Embryonic facial prominence (tissue), 1 donor: ENCODE measurements at regions not wholly inside any gene's neighbourhood (a gene's known extent, or its start where the extent isn't known, plus 50 kb on each side); places are given as distances from the start of the nearest gene placed in this dataset.
A peak's percentile ranks its signal among the peaks of the same experiment; 100 is the strongest.

ENCODE experiments used
- DNase-seq: peaks from one replicate; pipeline ENCODE4 v3.0.0-alpha.2; 2016; ENCODE audit errors: extremely low spot score

GRCh38 chr1:191977874-191978506, 180.3 kb upstream of the RGS18 start:
- no peak for DNase-seq

DNA sequence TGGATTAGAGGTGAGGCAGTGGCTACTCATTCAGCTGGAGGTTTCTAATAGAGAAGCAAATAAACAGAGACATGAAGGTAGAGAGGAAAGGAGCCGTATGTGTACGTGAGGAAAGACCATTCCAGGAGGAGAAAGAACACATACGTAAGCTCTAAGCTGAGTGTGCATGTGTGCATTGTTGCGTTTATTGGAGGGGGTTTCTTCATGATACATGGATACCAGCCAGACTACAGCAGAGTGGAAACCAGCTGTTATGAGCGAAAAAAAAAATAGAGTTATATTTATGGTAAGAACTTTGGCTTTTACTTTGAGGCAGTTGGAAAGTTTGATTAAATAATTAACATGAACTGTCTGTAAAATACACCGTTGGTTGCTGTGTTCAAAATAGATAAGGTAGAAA, 173.4 kb upstream of the RGS18 start:
- no peak for DNase-seq

DNA sequence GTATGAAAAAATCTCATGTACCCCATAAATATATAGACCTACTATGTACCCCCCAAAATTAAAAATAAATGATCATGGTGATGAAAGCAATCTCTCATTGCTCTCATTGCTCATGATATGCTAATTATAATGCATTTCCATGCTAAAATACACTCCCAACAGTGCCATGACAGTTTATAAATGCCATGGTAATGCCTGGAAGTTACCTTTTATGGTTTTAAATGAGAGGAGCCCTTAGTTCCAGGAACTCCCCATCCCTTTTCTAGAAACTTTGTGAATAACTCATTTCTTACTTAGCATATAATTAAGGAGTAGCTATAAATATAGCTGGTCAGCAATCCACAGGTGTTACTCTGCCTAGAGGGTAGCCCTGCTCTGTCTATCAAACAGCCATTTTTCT, 166.1 kb upstream of the RGS18 start:
- no peak for DNase-seq

- no peak for DNase-seq
Measured at GRCh38 chr1:191993549-191993948, 164.7 kb upstream of the RGS18 start.

- DNase-seq = no peak
Measured at GRCh38 chr1:192002063-192002462, 156.2 kb upstream of the RGS18 start.

- no peak for DNase-seq
Measured at GRCh38 chr1:192003295-192004077, 154.8 kb upstream of the RGS18 start.

DNA sequence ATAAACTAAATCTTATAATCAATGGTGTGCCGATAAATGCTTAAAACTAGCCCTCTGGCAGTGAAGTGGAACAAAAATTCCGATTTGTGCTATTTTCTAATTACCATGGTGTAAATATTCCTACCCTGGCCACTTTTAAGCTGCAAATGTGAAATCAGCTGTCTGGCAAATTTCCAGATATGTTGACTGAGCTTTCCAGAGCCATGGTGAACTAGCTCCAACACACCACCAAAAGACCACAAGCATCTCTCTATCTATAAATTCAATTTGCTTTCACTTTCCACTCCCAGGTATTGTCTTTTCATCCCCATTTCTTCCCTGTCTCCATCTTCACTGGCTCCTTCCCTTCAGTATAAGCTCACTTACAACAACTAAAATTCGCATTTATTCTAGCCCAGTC, 152.3 kb upstream of the RGS18 start:
- DNase-seq = no peak

DNA sequence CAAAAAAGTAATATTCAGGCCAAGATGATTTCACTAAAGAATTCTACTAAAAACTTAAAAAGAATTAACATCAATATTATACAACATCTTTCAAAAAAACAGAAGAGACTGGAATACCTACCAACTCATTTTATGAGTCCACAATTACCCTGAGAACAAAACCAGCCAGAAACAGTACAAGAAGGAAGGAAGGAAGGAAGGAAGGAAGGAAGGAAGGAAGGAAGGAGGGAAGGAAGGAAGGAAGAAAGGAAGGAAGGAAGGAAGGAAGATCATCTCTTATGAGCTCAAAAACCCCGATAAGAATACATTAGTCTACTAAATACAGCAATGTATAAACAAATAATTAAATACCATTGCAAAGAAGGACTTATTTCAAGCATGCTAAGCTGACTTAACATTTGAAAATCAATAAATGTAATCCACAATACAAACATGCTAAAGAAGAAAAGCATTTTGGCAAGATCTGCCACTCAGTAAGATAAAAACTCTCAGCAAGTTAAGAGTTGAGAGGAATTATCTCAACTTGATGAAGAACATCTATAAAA, 149.9 kb upstream of the RGS18 start:
- DNase-seq = no peak

GRCh38 chr1:192010406-192010805, 147.9 kb upstream of the RGS18 start:
- no peak for DNase-seq

- no peak for DNase-seq
Measured at GRCh38 chr1:192011525-192011924, 146.7 kb upstream of the RGS18 start.

- DNase-seq = no peak
Measured at GRCh38 chr1:192022827-192023226, 135.4 kb upstream of the RGS18 start.

GRCh38 chr1:192024881-192025280, 133.4 kb upstream of the RGS18 start:
- no peak for DNase-seq

GRCh38 chr1:192038567-192038966, 119.7 kb upstream of the RGS18 start:
- DNase-seq = no peak

- DNase-seq = no peak
Measured at GRCh38 chr1:192045131-192045530, 113.1 kb upstream of the RGS18 start.

GRCh38 chr1:192053531-192053971, 104.7 kb upstream of the RGS18 start:
- no peak for DNase-seq

DNA sequence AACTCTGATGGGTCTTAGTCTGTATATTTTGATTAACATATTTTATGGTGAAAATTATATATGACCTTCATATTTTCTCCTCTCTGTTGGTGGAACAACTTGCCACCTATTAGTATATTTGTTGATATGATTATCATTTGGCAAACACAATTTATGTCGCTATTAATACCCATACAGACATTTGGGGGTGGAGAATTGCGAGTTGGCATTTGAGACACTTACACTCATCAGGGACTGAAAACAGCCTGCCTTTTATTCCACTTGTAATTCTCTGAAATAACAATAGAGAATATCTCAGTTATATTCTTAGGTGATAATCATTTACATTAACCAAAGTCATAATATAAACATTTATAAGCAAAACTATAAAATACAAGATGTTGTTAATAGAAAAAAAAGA, 100.5 kb upstream of the RGS18 start:
- no peak for DNase-seq

- no peak for DNase-seq
Measured at GRCh38 chr1:192059407-192059806, 98.9 kb upstream of the RGS18 start.

- DNase-seq = no peak
Measured at GRCh38 chr1:192061556-192061955, 96.7 kb upstream of the RGS18 start.

DNA sequence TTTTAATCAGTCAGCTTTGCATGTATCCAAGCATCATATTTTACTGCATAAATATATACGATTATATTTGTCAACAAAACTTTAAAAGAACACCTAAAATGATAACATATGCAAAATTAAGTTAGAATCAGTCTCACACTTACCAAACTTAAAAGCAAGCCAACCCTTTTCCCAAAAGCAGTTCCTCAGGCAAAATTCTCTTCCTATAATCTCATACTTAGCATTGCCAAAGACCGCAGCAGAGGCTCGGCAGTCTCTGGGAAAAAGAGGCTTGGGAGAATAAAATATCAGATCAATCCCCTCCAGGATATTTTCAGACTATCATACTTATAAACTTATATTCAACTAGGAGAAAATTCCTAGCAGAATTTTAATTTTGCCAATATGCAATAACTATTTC, 93.2 kb upstream of the RGS18 start:
- no peak for DNase-seq

GRCh38 chr1:192066202-192066601, 92.1 kb upstream of the RGS18 start:
- no peak for DNase-seq

DNA sequence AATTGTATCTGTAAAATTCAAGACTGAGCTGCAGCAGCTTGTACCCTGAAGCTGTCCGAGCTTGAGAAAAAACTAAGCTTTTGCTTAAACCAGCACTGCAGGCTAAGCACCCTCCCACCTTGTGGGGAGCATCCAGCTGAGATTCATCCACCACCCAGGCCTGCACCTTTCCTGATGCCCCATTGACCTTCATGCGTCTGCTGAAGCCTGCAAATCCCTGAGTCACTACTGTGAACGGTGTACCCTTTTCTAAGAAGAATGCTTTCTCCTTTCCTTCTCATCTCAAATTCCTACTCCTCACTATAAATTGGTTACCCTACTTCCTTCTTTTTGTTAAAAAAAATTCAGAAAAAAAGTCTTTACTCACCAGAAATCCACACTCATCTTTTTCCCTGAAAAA, 90.9 kb upstream of the RGS18 start:
- no peak for DNase-seq

DNA sequence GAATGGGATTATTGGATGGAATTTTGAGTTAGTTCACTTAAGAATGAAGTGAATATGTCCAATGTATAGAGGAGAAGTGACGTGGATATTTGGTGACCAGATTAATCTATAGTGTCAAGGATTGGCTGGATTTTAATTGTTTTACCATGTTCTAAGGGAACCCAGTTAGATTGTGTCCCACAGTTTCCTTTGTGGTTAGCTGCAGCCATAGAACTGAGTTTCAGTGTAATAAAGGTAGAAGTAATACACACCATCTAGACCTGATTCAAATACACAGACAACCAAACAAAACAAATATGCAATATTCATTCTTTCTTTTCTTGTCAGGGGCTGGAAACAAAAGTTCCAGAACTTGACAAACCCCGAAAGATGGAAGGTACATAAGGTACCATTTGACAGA, 88.0 kb upstream of the RGS18 start:
- DNase-seq = no peak

GRCh38 chr1:192080684-192081083, 77.6 kb upstream of the RGS18 start:
- DNase-seq = peak; percentile 12
